ENCODE measurements at regions not wholly inside any gene's neighbourhood (a gene's known extent, or its start where the extent isn't known, plus 50 kb on each side); places are given as distances from the start of the nearest gene placed in this dataset.

- H3K4me1 Mint-ChIP-seq: peaks cover 17% of the 10 kb centered on the region
- H3K27me3 Mint-ChIP-seq (ENCODE audit: insufficient read depth, low read depth, poor library complexity): peaks cover 30% of the 10 kb centered on the region
Observed at GRCh38 chr13:40319699-40320579, 346.5 kb downstream of the FOXO1 start.

More at GRCh38 chr13:40319699-40320579, 346.5 kb downstream of the FOXO1 start:
- no peaks in the 10 kb centered on the region for H4K20me1 ChIP-seq (replicated peaks; ENCODE audit: insufficient read depth)
- DNase-seq (ENCODE audit: low spot score): no peak
- H3K27me3 ChIP-seq (ENCODE audit: insufficient read depth): no peaks in the 10 kb centered on the region
- no peaks in the 10 kb centered on the region for H3K9me2 ChIP-seq (ENCODE audit: insufficient read depth)
- no peak for TF ChIP-seq JUNB (IDR thresholded peaks at IDR 0.05; ENCODE audit: unreplicated experiment)
- TF ChIP-seq STAT1 (IDR thresholded peaks at IDR 0.05; ENCODE audit: unreplicated experiment): no peak
- TF ChIP-seq EZH2phosphoT487 (IDR thresholded peaks at IDR 0.05; ENCODE audit: unreplicated experiment): no peak
- no peak for TF ChIP-seq CTCF (conservative IDR thresholded peaks at IDR 0.05; ENCODE audit: low read depth in 2 of 2)
- TF ChIP-seq NANOG (IDR thresholded peaks at IDR 0.05; ENCODE audit: borderline replicate concordance): no peak
- TF ChIP-seq CREB1 (CRISPR knock-in tag; IDR thresholded peaks at IDR 0.05; ENCODE audit: low read depth): no peak
- TF ChIP-seq, protein P1, sequence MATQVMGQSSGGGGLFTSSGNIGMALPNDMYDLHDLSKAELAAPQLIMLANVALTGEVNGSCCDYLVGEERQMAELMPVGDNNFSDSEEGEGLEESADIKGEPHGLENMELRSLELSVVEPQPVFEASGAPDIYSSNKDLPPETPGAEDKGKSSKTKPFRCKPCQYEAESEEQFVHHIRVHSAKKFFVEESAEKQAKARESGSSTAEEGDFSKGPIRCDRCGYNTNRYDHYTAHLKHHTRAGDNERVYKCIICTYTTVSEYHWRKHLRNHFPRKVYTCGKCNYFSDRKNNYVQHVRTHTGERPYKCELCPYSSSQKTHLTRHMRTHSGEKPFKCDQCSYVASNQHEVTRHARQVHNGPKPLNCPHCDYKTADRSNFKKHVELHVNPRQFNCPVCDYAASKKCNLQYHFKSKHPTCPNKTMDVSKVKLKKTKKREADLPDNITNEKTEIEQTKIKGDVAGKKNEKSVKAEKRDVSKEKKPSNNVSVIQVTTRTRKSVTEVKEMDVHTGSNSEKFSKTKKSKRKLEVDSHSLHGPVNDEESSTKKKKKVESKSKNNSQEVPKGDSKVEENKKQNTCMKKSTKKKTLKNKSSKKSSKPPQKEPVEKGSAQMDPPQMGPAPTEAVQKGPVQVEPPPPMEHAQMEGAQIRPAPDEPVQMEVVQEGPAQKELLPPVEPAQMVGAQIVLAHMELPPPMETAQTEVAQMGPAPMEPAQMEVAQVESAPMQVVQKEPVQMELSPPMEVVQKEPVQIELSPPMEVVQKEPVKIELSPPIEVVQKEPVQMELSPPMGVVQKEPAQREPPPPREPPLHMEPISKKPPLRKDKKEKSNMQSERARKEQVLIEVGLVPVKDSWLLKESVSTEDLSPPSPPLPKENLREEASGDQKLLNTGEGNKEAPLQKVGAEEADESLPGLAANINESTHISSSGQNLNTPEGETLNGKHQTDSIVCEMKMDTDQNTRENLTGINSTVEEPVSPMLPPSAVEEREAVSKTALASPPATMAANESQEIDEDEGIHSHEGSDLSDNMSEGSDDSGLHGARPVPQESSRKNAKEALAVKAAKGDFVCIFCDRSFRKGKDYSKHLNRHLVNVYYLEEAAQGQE (IDR thresholded peaks at IDR 0.05; ENCODE audit: unreplicated experiment): no peak
- no peak for TF ChIP-seq ZNF114 (CRISPR knock-in tag; IDR thresholded peaks at IDR 0.05)
- TF ChIP-seq EZH2 (IDR thresholded peaks at IDR 0.05; ENCODE audit: low read depth, unreplicated experiment): no peak
- TF ChIP-seq, protein P2, sequence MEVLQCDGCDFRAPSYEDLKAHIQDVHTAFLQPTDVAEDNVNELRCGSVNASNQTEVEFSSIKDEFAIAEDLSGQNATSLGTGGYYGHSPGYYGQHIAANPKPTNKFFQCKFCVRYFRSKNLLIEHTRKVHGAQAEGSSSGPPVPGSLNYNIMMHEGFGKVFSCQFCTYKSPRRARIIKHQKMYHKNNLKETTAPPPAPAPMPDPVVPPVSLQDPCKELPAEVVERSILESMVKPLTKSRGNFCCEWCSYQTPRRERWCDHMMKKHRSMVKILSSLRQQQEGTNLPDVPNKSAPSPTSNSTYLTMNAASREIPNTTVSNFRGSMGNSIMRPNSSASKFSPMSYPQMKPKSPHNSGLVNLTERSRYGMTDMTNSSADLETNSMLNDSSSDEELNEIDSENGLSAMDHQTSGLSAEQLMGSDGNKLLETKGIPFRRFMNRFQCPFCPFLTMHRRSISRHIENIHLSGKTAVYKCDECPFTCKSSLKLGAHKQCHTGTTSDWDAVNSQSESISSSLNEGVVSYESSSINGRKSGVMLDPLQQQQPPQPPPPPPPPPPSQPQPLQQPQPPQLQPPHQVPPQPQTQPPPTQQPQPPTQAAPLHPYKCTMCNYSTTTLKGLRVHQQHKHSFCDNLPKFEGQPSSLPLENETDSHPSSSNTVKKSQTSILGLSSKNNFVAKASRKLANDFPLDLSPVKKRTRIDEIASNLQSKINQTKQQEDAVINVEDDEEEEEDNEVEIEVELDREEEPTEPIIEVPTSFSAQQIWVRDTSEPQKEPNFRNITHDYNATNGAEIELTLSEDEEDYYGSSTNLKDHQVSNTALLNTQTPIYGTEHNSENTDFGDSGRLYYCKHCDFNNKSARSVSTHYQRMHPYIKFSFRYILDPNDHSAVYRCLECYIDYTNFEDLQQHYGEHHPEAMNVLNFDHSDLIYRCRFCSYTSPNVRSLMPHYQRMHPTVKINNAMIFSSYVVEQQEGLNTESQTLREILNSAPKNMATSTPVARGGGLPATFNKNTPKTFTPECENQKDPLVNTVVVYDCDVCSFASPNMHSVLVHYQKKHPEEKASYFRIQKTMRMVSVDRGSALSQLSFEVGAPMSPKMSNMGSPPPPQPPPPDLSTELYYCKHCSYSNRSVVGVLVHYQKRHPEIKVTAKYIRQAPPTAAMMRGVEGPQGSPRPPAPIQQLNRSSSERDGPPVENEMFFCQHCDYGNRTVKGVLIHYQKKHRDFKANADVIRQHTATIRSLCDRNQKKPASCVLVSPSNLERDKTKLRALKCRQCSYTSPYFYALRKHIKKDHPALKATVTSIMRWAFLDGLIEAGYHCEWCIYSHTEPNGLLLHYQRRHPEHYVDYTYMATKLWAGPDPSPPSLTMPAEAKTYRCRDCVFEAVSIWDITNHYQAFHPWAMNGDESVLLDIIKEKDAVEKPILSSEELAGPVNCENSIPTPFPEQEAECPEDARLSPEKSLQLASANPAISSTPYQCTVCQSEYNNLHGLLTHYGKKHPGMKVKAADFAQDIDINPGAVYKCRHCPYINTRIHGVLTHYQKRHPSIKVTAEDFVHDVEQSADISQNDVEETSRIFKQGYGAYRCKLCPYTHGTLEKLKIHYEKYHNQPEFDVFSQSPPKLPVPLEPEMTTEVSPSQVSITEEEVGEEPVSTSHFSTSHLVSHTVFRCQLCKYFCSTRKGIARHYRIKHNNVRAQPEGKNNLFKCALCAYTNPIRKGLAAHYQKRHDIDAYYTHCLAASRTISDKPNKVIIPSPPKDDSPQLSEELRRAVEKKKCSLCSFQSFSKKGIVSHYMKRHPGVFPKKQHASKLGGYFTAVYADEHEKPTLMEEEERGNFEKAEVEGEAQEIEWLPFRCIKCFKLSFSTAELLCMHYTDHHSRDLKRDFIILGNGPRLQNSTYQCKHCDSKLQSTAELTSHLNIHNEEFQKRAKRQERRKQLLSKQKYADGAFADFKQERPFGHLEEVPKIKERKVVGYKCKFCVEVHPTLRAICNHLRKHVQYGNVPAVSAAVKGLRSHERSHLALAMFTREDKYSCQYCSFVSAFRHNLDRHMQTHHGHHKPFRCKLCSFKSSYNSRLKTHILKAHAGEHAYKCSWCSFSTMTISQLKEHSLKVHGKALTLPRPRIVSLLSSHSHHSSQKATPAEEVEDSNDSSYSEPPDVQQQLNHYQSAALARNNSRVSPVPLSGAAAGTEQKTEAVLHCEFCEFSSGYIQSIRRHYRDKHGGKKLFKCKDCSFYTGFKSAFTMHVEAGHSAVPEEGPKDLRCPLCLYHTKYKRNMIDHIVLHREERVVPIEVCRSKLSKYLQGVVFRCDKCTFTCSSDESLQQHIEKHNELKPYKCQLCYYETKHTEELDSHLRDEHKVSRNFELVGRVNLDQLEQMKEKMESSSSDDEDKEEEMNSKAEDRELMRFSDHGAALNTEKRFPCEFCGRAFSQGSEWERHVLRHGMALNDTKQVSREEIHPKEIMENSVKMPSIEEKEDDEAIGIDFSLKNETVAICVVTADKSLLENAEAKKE (CRISPR knock-in tag; IDR thresholded peaks at IDR 0.05): no peak
- no peak for TF ChIP-seq POLR2AphosphoS5 (IDR thresholded peaks at IDR 0.05; ENCODE audit: low read depth)
- no peak for TF ChIP-seq ZNF331 (CRISPR knock-in tag; IDR thresholded peaks at IDR 0.05; ENCODE audit: low read depth)
- TF ChIP-seq ETS1 (IDR thresholded peaks at IDR 0.05): no peak
- H3K4me1 ChIP-seq (ENCODE audit: insufficient read depth): no peaks in the 10 kb centered on the region; the same call in none of the 2 replicates
- no peak overlapping the region for H3K4me3 ChIP-seq
- Mint-ChIP-seq H3K36me3 (ENCODE audit: low read depth) (peaks cover 10% of the 10 kb centered on the region; the same call in 2 of the 3 replicates), H3K4me3 (no peak overlapping the region), H3K27ac (no peak overlapping the region), H3K9me3 (peaks cover 14% of the 10 kb centered on the region; the same call in 2 of the 3 replicates)
- H3K79me2 ChIP-seq (replicated peaks; ENCODE audit: insufficient read depth): no peaks in the 10 kb centered on the region
- H3K27ac ChIP-seq (ENCODE audit: low read depth): no peak overlapping the region
- ATAC-seq: no peak
- H3F3A ChIP-seq (replicated peaks; ENCODE audit: low read depth): no peaks in the 10 kb centered on the region
- no peaks in the 10 kb centered on the region for H3K36me3 ChIP-seq (ENCODE audit: insufficient read depth)
- H3K4me2 ChIP-seq: no peak overlapping the region
- H2AFZ ChIP-seq: no peak overlapping the region

All from GM23338 (cell line).